HCT116 (cell line): ENCODE measurements at regions not wholly inside any gene's neighbourhood (a gene's known extent, or its start where the extent isn't known, plus 50 kb on each side); places are given as distances from the start of the nearest gene placed in this dataset.

ENCODE experiments used
- ATAC-seq: fragments of 200-7000 bp; cut with Tn5 transposase; 2 replicates; pipeline ENCODE4 v1.9.1; 2020; ENCODE audit warnings: mild to moderate bottlenecking, moderate library complexity
- BruUV-seq: library from RNA; stranded (reverse); fragments of 400-500 nt; replicated peaks from 2 replicates; lab custom pipeline; 2021; lab: Mats Ljungman, UMichigan
- CTCF ChIA-PET: fragments of 300-600 bp; sonication (Branson Sonifier 250); formaldehyde crosslinking; loops from one replicate; lab custom pipeline; 2021; ENCODE audit warnings: antibody characterized with exemption; lab: Charles Lee
- POLR2A ChIA-PET: fragments of 300-600, 350-600 bp; sonication (Branson Sonifier 250); formaldehyde crosslinking; loops from one replicate; lab custom pipeline; 2021; ENCODE audit warnings: antibody characterized with exemption; lab: Charles Lee
- RAD21 ChIA-PET, 2 experiments: fragments of 300-600 bp; sonication (Branson Sonifier 250); formaldehyde crosslinking; loops; one replicate each; lab custom pipeline; 2023; ENCODE audit warnings: low total read pairs in 2 of 2; ENCODE audit not compliant: uncharacterized antibody in 2 of 2, unreplicated experiment in 2 of 2, low non-redundant PET in 1 of 2; lab: Charles Lee
- DNase-seq: peaks from one replicate; pipeline ENCODE4 v3.0.0-alpha.2; 2010; ENCODE audit warnings: low read depth, low spot score
- H2AFZ ChIP-seq: fragments of 200-600 bp; shearing (Covaris generic), sonication (generic); 2 replicates; pipeline ENCODE4 v1.6.1; 2017; ENCODE audit warnings: low read depth, mixed run types, mixed read lengths, antibody characterized with exemption, low read length; ENCODE audit not compliant: poor library complexity, severe bottlenecking
- H3K27ac ChIP-seq: 2 replicates; pipeline ENCODE4 v1.5.1; 2012; ENCODE audit warnings: low read depth, low read length
- H3K27me3 ChIP-seq: fragments of 200-600 bp; sonication (generic); 2 replicates; pipeline ENCODE4 v1.6.1; 2016; ENCODE audit warnings: mixed run types, low read length, mixed read lengths; ENCODE audit not compliant: insufficient read depth
- H3K36me3 ChIP-seq, 2 experiments: fragments of 200-500 bp in 1 of 2; fragments of 200-600 bp in 1 of 2; sonication (Bioruptor generic) in 1 of 2; sonication (generic) in 1 of 2; 2 replicates each; pipeline versions ENCODE4 v1.5.1 to v1.6.1; 2014 to 2016; ENCODE audit warnings: low read length in 2 of 2, inconsistent platforms in 1 of 2, mixed read lengths in 1 of 2, mixed run types in 1 of 2; ENCODE audit not compliant: insufficient read depth in 2 of 2, control insufficient read depth in 1 of 2
- H3K4me1 ChIP-seq, 2 experiments: fragments of 200-600 bp in 1 of 2; sonication (generic) in 1 of 2; 2 replicates each; pipeline versions ENCODE4 v1.5.1 to v1.6.1; 2012 to 2017; ENCODE audit warnings: low read length in 2 of 2, inconsistent platforms in 1 of 2, mild to moderate bottlenecking in 1 of 2, mixed read lengths in 1 of 2, mixed run types in 1 of 2, moderate library complexity in 1 of 2; ENCODE audit not compliant: insufficient read depth in 2 of 2, control insufficient read depth in 1 of 2
- H3K4me2 ChIP-seq: fragments of 200-600 bp; sonication (generic); 2 replicates; pipeline ENCODE4 v1.6.1; 2017; ENCODE audit warnings: mixed run types, low read length, mixed read lengths
- H3K4me3 ChIP-seq, 2 experiments: fragments of 200-600 bp in 1 of 2; sonication (generic) in 1 of 2; replicated peaks in 1 of 2; 2 replicates each; pipeline ENCODE4 v1.5.1; 2011 to 2016; ENCODE audit warnings: low read length in 2 of 2, control low read depth in 1 of 2, low read depth in 1 of 2, mild to moderate bottlenecking in 1 of 2, mixed read lengths in 1 of 2, mixed run types in 1 of 2
- H3K79me2 ChIP-seq: fragments of 200-600 bp; sonication (generic); 2 replicates; pipeline ENCODE4 v1.6.1; 2017; ENCODE audit warnings: mild to moderate bottlenecking, mixed run types, low read length, moderate library complexity, mixed read lengths; ENCODE audit not compliant: insufficient read depth
- H3K9ac ChIP-seq: fragments of 200-600 bp; sonication (generic); 2 replicates; pipeline ENCODE4 v1.6.1; 2016; ENCODE audit warnings: low read length, mixed read lengths
- H3K9me2 ChIP-seq: fragments of 200-600 bp; sonication (generic), shearing (Covaris generic); 2 replicates; pipeline ENCODE4 v1.6.1; 2017; ENCODE audit warnings: mixed run types, mild to moderate bottlenecking, moderate library complexity; ENCODE audit not compliant: insufficient read depth
- H3K9me3 ChIP-seq, 2 experiments: fragments of 200-500 bp in 1 of 2; fragments of 200-600 bp in 1 of 2; sonication (Bioruptor generic) in 1 of 2; sonication (generic) in 1 of 2; 2 replicates each; pipeline ENCODE4 v1.6.1; 2014 to 2017; ENCODE audit warnings: low read length in 2 of 2, mixed read lengths in 2 of 2, inconsistent platforms in 1 of 2, low read depth in 1 of 2, mild to moderate bottlenecking in 1 of 2, mixed run types in 1 of 2, moderate library complexity in 1 of 2; ENCODE audit not compliant: control insufficient read depth in 1 of 2, insufficient read depth in 1 of 2
- H4K20me1 ChIP-seq: fragments of 200-600 bp; sonication (generic), shearing (Covaris generic); 2 replicates; pipeline ENCODE4 v1.6.1; 2017; ENCODE audit warnings: mixed run types, mild to moderate bottlenecking, moderate library complexity; ENCODE audit not compliant: insufficient read depth
- CBX3 ChIP-seq: IDR thresholded peaks from 2 replicates; pipeline ENCODE4 v1.6.1; 2012; ENCODE audit warnings: low read depth
- CEBPB ChIP-seq: IDR thresholded peaks from 2 replicates; pipeline ENCODE4 v1.6.1; 2012; ENCODE audit warnings: low read depth
- CTCF ChIP-seq, 3 experiments: fragments of 200-600 bp in 1 of 3; sonication (generic) in 1 of 3; IDR thresholded peaks in 2 of 3; conservative IDR thresholded peaks in 1 of 3; 2 replicates each; pipeline ENCODE4 v1.5.1; 2012 to 2017; ENCODE audit warnings: low read depth in 2 of 3, low read length in 2 of 3, antibody characterized with exemption in 1 of 3, borderline replicate concordance in 1 of 3, control low read depth in 1 of 3, mild to moderate bottlenecking in 1 of 3, mixed read lengths in 1 of 3, mixed run types in 1 of 3, moderate library complexity in 1 of 3; ENCODE audit not compliant: insufficient read depth in 1 of 3
- EGR1 ChIP-seq: IDR thresholded peaks from 2 replicates; pipeline ENCODE4 v1.6.1; 2012; ENCODE audit warnings: low read depth
- EZH2phosphoT487 ChIP-seq: fragments of 200-600 bp; IDR thresholded peaks from 2 replicates; pipeline ENCODE4 v1.6.1; 2018; ENCODE audit warnings: antibody characterized with exemption, borderline replicate concordance
- POLR2A ChIP-seq: IDR thresholded peaks from 2 replicates; pipeline ENCODE4 v1.7.0; 2011; ENCODE audit warnings: borderline replicate concordance; ENCODE audit not compliant: insufficient read depth, insufficient read length; ENCODE audit errors: extremely low read depth
- POLR2AphosphoS5 ChIP-seq: IDR thresholded peaks from 2 replicates; pipeline ENCODE4 v1.6.1; 2011; ENCODE audit warnings: mild to moderate bottlenecking, low read depth, low read length, moderate library complexity
- RAD21 ChIP-seq: IDR thresholded peaks from 2 replicates; pipeline ENCODE4 v1.6.1; 2012; ENCODE audit warnings: low read depth, mild to moderate bottlenecking
- YY1 ChIP-seq: IDR thresholded peaks from 2 replicates; pipeline ENCODE4 v1.6.1; 2011; ENCODE audit warnings: low read length, low read depth, moderate library complexity, mild to moderate bottlenecking; ENCODE audit not compliant: insufficient replicate concordance; ENCODE audit errors: extremely low read depth
- intact Hi-C: fragments of 100-400 bp; cut with micrococcal nuclease; formaldehyde crosslinking; loops from 2 replicates; pipeline ENCODE4 v1.10.0; 2022
- TF ChIP-seq, protein P1 (sequence below): IDR thresholded peaks from 2 replicates; pipeline ENCODE4 v1.6.1; 2012

DNA sequence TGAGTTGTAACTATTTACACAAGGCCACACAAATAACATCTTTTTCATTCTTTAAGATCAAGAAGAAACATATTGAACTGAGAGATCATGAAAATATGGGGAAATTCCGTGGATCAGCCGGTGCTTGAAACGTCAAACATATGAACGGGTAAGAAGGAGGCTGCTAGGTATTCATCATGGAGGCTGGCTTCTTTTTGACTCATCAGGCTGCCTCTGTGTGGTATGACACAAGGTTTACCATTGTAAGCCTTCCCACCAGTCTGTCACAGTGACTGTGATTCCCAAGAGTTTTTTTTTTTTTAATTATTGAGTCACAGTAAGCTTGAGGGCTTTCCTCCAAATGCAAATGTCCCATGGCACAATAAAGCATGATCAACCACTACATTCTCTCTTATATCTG is 506.9 kb downstream of the BCL11A start:
- POLR2A ChIA-PET, result no interaction called here
- no peak for TF ChIP-seq POLR2A
- TF ChIP-seq CTCF (IDR thresholded peaks at IDR 0.05 in 2 of 3, conservative IDR thresholded peaks at IDR 0.05 in 1 of 3; ENCODE audit: borderline replicate concordance in 1 of 3, insufficient read depth in 1 of 3, low read depth in 2 of 3, low read length in 2 of 3), result no peak
- no peak for TF ChIP-seq CEBPB
- no peak for TF ChIP-seq EZH2phosphoT487
- TF ChIP-seq, protein P1, sequence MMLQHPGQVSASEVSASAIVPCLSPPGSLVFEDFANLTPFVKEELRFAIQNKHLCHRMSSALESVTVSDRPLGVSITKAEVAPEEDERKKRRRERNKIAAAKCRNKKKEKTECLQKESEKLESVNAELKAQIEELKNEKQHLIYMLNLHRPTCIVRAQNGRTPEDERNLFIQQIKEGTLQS, result no peak
- no peak for TF ChIP-seq YY1
- no peak for TF ChIP-seq RAD21
- TF ChIP-seq CBX3, result no peak
- TF ChIP-seq POLR2AphosphoS5, result no peak
- no peak for TF ChIP-seq EGR1
- RAD21 ChIA-PET, result no interaction called here

More for the DNA sequence above, 506.9 kb downstream of the BCL11A start:
- Histone ChIP-seq H3K4me2 (no peak overlapping the region), H3K4me1 (no peaks in the 10 kb centered on the region), H2AFZ (no peak overlapping the region), H3K9me2 (no peaks in the 10 kb centered on the region), H3K27me3 (no peaks in the 10 kb centered on the region), H3K27ac (no peak overlapping the region), H4K20me1 (no peaks in the 10 kb centered on the region), H3K36me3 (no peaks in the 10 kb centered on the region), H3K9me3 (no peaks in the 10 kb centered on the region), H3K4me3 (no peak overlapping the region), H3K9ac (no peak overlapping the region), H3K79me2 (no peaks in the 10 kb centered on the region)
- BruUV-seq, result no TSS peak
- CTCF ChIA-PET, result no interaction called here
- ATAC-seq (no peak), DNase-seq (no peak)
- intact Hi-C loops, result no loop called here
